Endothelial cell of umbilical vein (primary cell): ENCODE measurements at regions not wholly inside any gene's neighbourhood (a gene's known extent, or its start where the extent isn't known, plus 50 kb on each side); places are given as distances from the start of the nearest gene placed in this dataset.

ENCODE experiments used
- BruUV-seq: library from RNA; stranded (reverse); fragments of 400-500 nt; replicated peaks from 2 replicates; lab custom pipeline; 2021; lab: Mats Ljungman, UMichigan
- CTCF ChIA-PET: fragments of 300-600, 350-600 bp; sonication (Branson Sonifier 250); formaldehyde crosslinking; loops from one replicate; lab custom pipeline; 2021; ENCODE audit warnings: antibody characterized with exemption, inconsistent platforms; lab: Charles Lee
- POLR2A ChIA-PET: fragments of 300-600, 350-600 bp; sonication (Branson Sonifier 250); formaldehyde crosslinking; loops from one replicate; lab custom pipeline; 2021; ENCODE audit warnings: antibody characterized with exemption, inconsistent platforms; lab: Charles Lee
- DNase-seq: peaks from one replicate; pipeline ENCODE4 v3.0.0-alpha.2; 2011; ENCODE audit warnings: low read depth, low spot score
- FAIRE-seq: peaks from 2 replicates; lab custom pipeline; 2011; peaks lifted over from hg19 to GRCh38; lab: Jason Lieb, UNC
- H2AFZ ChIP-seq: 2 replicates; pipeline ENCODE4 v1.6.0; 2012; ENCODE audit warnings: low read depth, low read length, control low read depth, inconsistent platforms
- H3K27ac ChIP-seq: 2 replicates; pipeline ENCODE4 v1.5.1; 2011; ENCODE audit warnings: low read depth, mild to moderate bottlenecking, control low read depth, low read length, moderate library complexity; ENCODE audit not compliant: insufficient read depth
- H3K27me3 ChIP-seq, 2 experiments: 2 replicates each; pipeline versions ENCODE4 v1.6.0 to v1.6.1; 2011; ENCODE audit warnings: low read length in 2 of 2, mixed read lengths in 1 of 2; ENCODE audit not compliant: control insufficient read depth in 2 of 2, insufficient read depth in 2 of 2
- H3K36me3 ChIP-seq, 2 experiments: 2 replicates in 1 of 2; 3 replicates in 1 of 2; pipeline ENCODE4 v1.5.1; 2011; ENCODE audit warnings: low read length in 2 of 2, mild to moderate bottlenecking in 1 of 2, moderate library complexity in 1 of 2; ENCODE audit not compliant: control insufficient read depth in 2 of 2, insufficient read depth in 2 of 2; ENCODE audit errors: extremely low read depth in 1 of 2
- H3K4me1 ChIP-seq: 3 replicates; pipeline ENCODE4 v1.5.1; 2011; ENCODE audit warnings: mild to moderate bottlenecking, low read length; ENCODE audit not compliant: control insufficient read depth, insufficient read depth; ENCODE audit errors: extremely low read depth
- H3K4me2 ChIP-seq: 2 replicates; pipeline ENCODE4 v1.6.1; 2011; ENCODE audit warnings: low read length, control low read depth, mixed read lengths; ENCODE audit not compliant: insufficient read depth
- H3K4me3 ChIP-seq, 3 experiments: fragments of 200-600 bp in 1 of 3; sonication (generic), shearing (Covaris generic) in 1 of 3; replicated peaks in 1 of 3; 2 replicates each; pipeline ENCODE4 v1.5.1; 2011 to 2016; ENCODE audit warnings: control low read depth in 3 of 3, low read length in 3 of 3, mild to moderate bottlenecking in 2 of 3, inconsistent platforms in 1 of 3, low read depth in 1 of 3, moderate library complexity in 1 of 3; ENCODE audit not compliant: insufficient read depth in 1 of 3
- H3K79me2 ChIP-seq: 2 replicates; pipeline ENCODE4 v1.6.0; 2012; ENCODE audit warnings: low read length, inconsistent platforms; ENCODE audit not compliant: control insufficient read depth, insufficient read depth
- H3K9ac ChIP-seq: replicated peaks from 2 replicates; pipeline ENCODE3; 2011; ENCODE audit warnings: low read length, control low read depth; ENCODE audit not compliant: insufficient read depth; ENCODE audit errors: extremely low read depth
- H3K9me1 ChIP-seq: replicated peaks from 3 replicates; pipeline ENCODE4 v1.6.0; 2011; ENCODE audit warnings: mild to moderate bottlenecking, low read length; ENCODE audit not compliant: control insufficient read depth, insufficient read depth; ENCODE audit errors: extremely low read depth
- H3K9me3 ChIP-seq: replicated peaks from 2 replicates; pipeline ENCODE4 v1.5.1; 2012; ENCODE audit warnings: low read length, inconsistent platforms; ENCODE audit not compliant: control insufficient read depth, insufficient read depth
- H4K20me1 ChIP-seq: replicated peaks from 2 replicates; pipeline ENCODE3; 2011; ENCODE audit warnings: mild to moderate bottlenecking, low read length; ENCODE audit not compliant: control insufficient read depth, insufficient read depth; ENCODE audit errors: extremely low read depth
- EZH2 ChIP-seq: IDR thresholded peaks from 2 replicates; pipeline ENCODE4 v1.6.1; 2012; ENCODE audit warnings: borderline replicate concordance, low read depth, mild to moderate bottlenecking, moderate library complexity, low read length, inconsistent platforms; ENCODE audit not compliant: severe bottlenecking
- FOS ChIP-seq: IDR thresholded peaks from 2 replicates; pipeline ENCODE4 v1.6.1; 2011; ENCODE audit warnings: mild to moderate bottlenecking, low read length, moderate library complexity, borderline replicate concordance; ENCODE audit not compliant: insufficient read depth
- GATA2 ChIP-seq: IDR thresholded peaks from 2 replicates; pipeline ENCODE4 v1.7.0; 2011; ENCODE audit warnings: low read depth, mild to moderate bottlenecking, moderate library complexity, mixed read lengths, low read length; ENCODE audit not compliant: insufficient read length, insufficient read depth
- JUN ChIP-seq: IDR thresholded peaks from 2 replicates; pipeline ENCODE4 v1.6.1; 2011; ENCODE audit warnings: borderline replicate concordance, low read depth; ENCODE audit not compliant: insufficient read length, insufficient read depth
- MAX ChIP-seq: IDR thresholded peaks from 2 replicates; pipeline ENCODE4 v1.6.1; 2011; ENCODE audit not compliant: insufficient read depth, insufficient read length
- MYC ChIP-seq: IDR thresholded peaks from one replicate; pipeline ENCODE4 v1.6.1; 2011; ENCODE audit warnings: mild to moderate bottlenecking, low read depth, low read length
- POLR2A ChIP-seq: IDR thresholded peaks from 2 replicates; pipeline ENCODE4 v1.6.1; 2012; ENCODE audit warnings: low read depth, mild to moderate bottlenecking, control low read depth, low read length
- POLR2AphosphoS5 ChIP-seq: IDR thresholded peaks from 2 replicates; pipeline ENCODE4 v1.6.1; 2012; ENCODE audit warnings: low read depth, mild to moderate bottlenecking, control low read depth, low read length, moderate library complexity; ENCODE audit not compliant: insufficient read depth
- dilution Hi-C: fragments of 300-500 bp; cut with MboI; formaldehyde crosslinking; loops from one replicate; pipeline ENCODE4 v1.15.0; 2019; ENCODE audit warnings: low sequenced_read_pairs; ENCODE audit not compliant: extremely low pct_ligation_motif_present
- intact Hi-C: fragments of 100-400 bp; cut with micrococcal nuclease; formaldehyde crosslinking; loops from one replicate; pipeline ENCODE4 v1.10.0; 2022
- TF ChIP-seq, protein P1 (sequence below), 2 donors: IDR thresholded peaks; 1 replicate in 1 of 2; 2 replicates in 1 of 2; pipeline ENCODE4 v1.5.1; 2011; ENCODE audit warnings: low read length in 2 of 2, mild to moderate bottlenecking in 2 of 2, moderate library complexity in 2 of 2, control low read depth in 1 of 2, inconsistent platforms in 1 of 2, low read depth in 1 of 2; ENCODE audit not compliant: insufficient read depth in 1 of 2; ENCODE audit errors: extremely low read depth in 1 of 2

DNA sequence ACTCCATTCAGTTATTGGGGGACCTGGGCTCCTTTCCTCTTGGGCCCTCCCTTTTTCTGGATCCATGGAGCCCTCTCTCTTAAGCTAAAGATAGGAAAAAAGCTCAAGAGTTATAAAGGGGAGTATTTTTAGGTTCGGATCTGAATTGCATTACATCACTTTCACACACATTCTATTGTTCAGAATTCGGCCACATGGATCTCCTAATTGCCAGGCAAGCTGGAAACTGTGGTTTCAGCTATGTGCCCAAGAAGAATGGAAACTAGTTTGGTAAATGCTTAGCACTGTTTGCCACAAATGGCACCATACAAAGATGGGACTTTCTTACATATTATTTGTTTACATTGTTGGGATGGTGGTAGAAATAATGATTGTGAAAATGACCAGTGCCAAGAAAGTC is 145.6 kb downstream of the LRIG3 start:
- Histone ChIP-seq H3K27me3 (peaks cover 0 to 1% of the 10 kb centered on the region in 2 experiments), H3K79me2 (no peaks in the 10 kb centered on the region), H3K4me3 (no peak overlapping the region), H2AFZ (no peak overlapping the region), H3K4me2 (no peak overlapping the region), H3K36me3 (no peaks in the 10 kb centered on the region), H3K9ac (no peak overlapping the region), H4K20me1 (no peaks in the 10 kb centered on the region), H3K9me1 (no peaks in the 10 kb centered on the region), H3K27ac (no peak overlapping the region), H3K9me3 (no peaks in the 10 kb centered on the region), H3K4me1 (no peaks in the 10 kb centered on the region)
- ChIA-PET CTCF (interaction anchor here (0.9 kb wide), 2 partner anchors 9 to 20 kb away, joined by 3 read pairs; no protein-coding TSS in a partner anchor), POLR2A (no interaction called here)
- dilution Hi-C loops: no loop called here
- FAIRE-seq: no peak
- no peak for DNase-seq
- intact Hi-C loops: no loop called here
- BruUV-seq: no TSS peak
- TF ChIP-seq FOS: no peak
- no peak for TF ChIP-seq MAX
- TF ChIP-seq POLR2AphosphoS5: no peak
- TF ChIP-seq, protein P1, sequence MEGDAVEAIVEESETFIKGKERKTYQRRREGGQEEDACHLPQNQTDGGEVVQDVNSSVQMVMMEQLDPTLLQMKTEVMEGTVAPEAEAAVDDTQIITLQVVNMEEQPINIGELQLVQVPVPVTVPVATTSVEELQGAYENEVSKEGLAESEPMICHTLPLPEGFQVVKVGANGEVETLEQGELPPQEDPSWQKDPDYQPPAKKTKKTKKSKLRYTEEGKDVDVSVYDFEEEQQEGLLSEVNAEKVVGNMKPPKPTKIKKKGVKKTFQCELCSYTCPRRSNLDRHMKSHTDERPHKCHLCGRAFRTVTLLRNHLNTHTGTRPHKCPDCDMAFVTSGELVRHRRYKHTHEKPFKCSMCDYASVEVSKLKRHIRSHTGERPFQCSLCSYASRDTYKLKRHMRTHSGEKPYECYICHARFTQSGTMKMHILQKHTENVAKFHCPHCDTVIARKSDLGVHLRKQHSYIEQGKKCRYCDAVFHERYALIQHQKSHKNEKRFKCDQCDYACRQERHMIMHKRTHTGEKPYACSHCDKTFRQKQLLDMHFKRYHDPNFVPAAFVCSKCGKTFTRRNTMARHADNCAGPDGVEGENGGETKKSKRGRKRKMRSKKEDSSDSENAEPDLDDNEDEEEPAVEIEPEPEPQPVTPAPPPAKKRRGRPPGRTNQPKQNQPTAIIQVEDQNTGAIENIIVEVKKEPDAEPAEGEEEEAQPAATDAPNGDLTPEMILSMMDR (IDR thresholded peaks at IDR 0.05; ENCODE audit: extremely low read depth in 1 of 2, insufficient read depth in 1 of 2, low read depth in 1 of 2, low read length in 2 of 2): no peak
- TF ChIP-seq EZH2: no peak
- TF ChIP-seq POLR2A: no peak
- TF ChIP-seq MYC: no peak
- TF ChIP-seq JUN: no peak
- no peak for TF ChIP-seq GATA2
